Vagina (tissue), 2 donors: ENCODE measurements at regions not wholly inside any gene's neighbourhood (a gene's known extent, or its start where the extent isn't known, plus 50 kb on each side); places are given as distances from the start of the nearest gene placed in this dataset.

Experiments
- CTCF ChIP-seq, 3 experiments: fragments of 450-650 bp in 2 of 3; fragments of 200-600 bp in 1 of 3; sonication (generic) in 1 of 3; IDR thresholded peaks; one replicate each; pipeline ENCODE4 v1.5.1; 2017 to 2019; ENCODE audit warnings: antibody characterized with exemption in 3 of 3, mild to moderate bottlenecking in 2 of 3, moderate library complexity in 2 of 3
- POLR2A ChIP-seq, 2 donors: fragments of 450-650 bp; IDR thresholded peaks; one replicate each; pipeline ENCODE4 v1.6.1; 2017; ENCODE audit warnings: antibody characterized with exemption in 2 of 2, mild to moderate bottlenecking in 2 of 2, moderate library complexity in 2 of 2
- POLR2AphosphoS5 ChIP-seq, 2 donors: sonication (generic); formaldehyde crosslinking; IDR thresholded peaks; one replicate each; pipeline ENCODE4 v1.9.0; 2017; ENCODE audit warnings: antibody characterized with exemption in 2 of 2, mild to moderate bottlenecking in 2 of 2, low read depth in 1 of 2; ENCODE audit not compliant: insufficient read depth in 1 of 2

GRCh38 chr10:108753326-108753725 lies 1170.0 kb downstream of the XPNPEP1 start:
- TF ChIP-seq CTCF (IDR thresholded peaks at IDR 0.05) (no peak), POLR2A (IDR thresholded peaks at IDR 0.05) (no peak), POLR2AphosphoS5 (IDR thresholded peaks at IDR 0.05; ENCODE audit: insufficient read depth in 1 of 2, low read depth in 1 of 2) (no peak)
